Spleen (tissue), 7 donors: ENCODE measurements at regions not wholly inside any gene's neighbourhood (a gene's known extent, or its start where the extent isn't known, plus 50 kb on each side); places are given as distances from the start of the nearest gene placed in this dataset.

Source experiments
- CTCF ChIP-seq, 11 experiments: fragments of 200-600 bp in 7 of 11; fragments of 450-650 bp in 4 of 11; sonication (generic) in 4 of 11; IDR thresholded peaks in 8 of 11; conservative IDR thresholded peaks in 3 of 11; 1 replicate in 7 of 11; 2 replicates in 4 of 11; pipeline versions ENCODE4 v1.4.0 to v1.8.0; 2016 to 2021; ENCODE audit warnings: antibody characterized with exemption in 11 of 11, inconsistent platforms in 4 of 11, mild to moderate bottlenecking in 1 of 11
- POLR2A ChIP-seq, 3 donors: fragments of 450-650 bp; IDR thresholded peaks; one replicate each; pipeline ENCODE4 v1.5.1; 2017; ENCODE audit warnings: antibody characterized with exemption in 3 of 3, mild to moderate bottlenecking in 1 of 3
- POLR2AphosphoS5 ChIP-seq, 3 donors: sonication (generic); formaldehyde crosslinking; IDR thresholded peaks; one replicate each; pipeline ENCODE4 v1.5.1; 2017; ENCODE audit warnings: antibody characterized with exemption in 3 of 3
- donor health status: DM: no; HTN: no; CAD: no; lungs with moderate emphysema.
- donor health status: DM: no; HTN: no; CAD: no.
- donor health status: DM: no; HTN: no; CAD: no.

GRCh38 chr16:65938083-65938482 is 428.4 kb upstream of the CDH5 start:
- TF ChIP-seq CTCF (IDR thresholded peaks at IDR 0.05 in 8 of 11, conservative IDR thresholded peaks at IDR 0.05 in 3 of 11) (no peak), POLR2A (IDR thresholded peaks at IDR 0.05) (no peak), POLR2AphosphoS5 (IDR thresholded peaks at IDR 0.05) (no peak)
